SK-N-SH (cell line): ENCODE measurements at regions not wholly inside any gene's neighbourhood (a gene's known extent, or its start where the extent isn't known, plus 50 kb on each side); places are given as distances from the start of the nearest gene placed in this dataset.

Source experiments
- CTCF ChIA-PET: fragments of 300-600, 350-600 bp; formaldehyde crosslinking; extraction: SDS; loops from one replicate; lab custom pipeline; 2021; lab: Yijun Ruan, JAX
- POLR2A ChIA-PET: fragments of 350-600 bp; sonication (Branson Sonifier 250); formaldehyde crosslinking; extraction: SDS; loops from one replicate; lab custom pipeline; 2020; ENCODE audit warnings: antibody characterized with exemption, inconsistent platforms; lab: Yijun Ruan, JAX
- DNase-seq: peaks from one replicate; pipeline ENCODE4 v3.0.0; 2012
- H2AFZ ChIP-seq: fragments of 200-600 bp; sonication (generic); 2 replicates; pipeline ENCODE4 v1.8.1; 2016; ENCODE audit warnings: antibody characterized with exemption, mild to moderate bottlenecking, low read depth
- H3F3A ChIP-seq: fragments of 200-600 bp; sonication (generic); replicated peaks from 2 replicates; pipeline ENCODE3; 2016; ENCODE audit warnings: antibody characterized with exemption, mild to moderate bottlenecking; ENCODE audit not compliant: insufficient read depth
- H3K27ac ChIP-seq, 2 experiments: fragments of 200-500 bp in 1 of 2; fragments of 200-600 bp in 1 of 2; sonication (Bioruptor generic) in 1 of 2; sonication (generic), shearing (Covaris generic) in 1 of 2; 2 replicates each; pipeline versions ENCODE4 v1.5.1 to v1.6.1; 2014 to 2016; ENCODE audit warnings: low read depth in 2 of 2, inconsistent platforms in 1 of 2, low read length in 1 of 2, mild to moderate bottlenecking in 1 of 2, mixed read lengths in 1 of 2
- H3K27me3 ChIP-seq: fragments of 200-600 bp; sonication (generic), shearing (Covaris generic); 2 replicates; pipeline ENCODE4 v1.6.1; 2016; ENCODE audit warnings: mixed run types; ENCODE audit not compliant: insufficient read depth
- H3K36me3 ChIP-seq, 2 experiments: fragments of 200-500 bp in 1 of 2; fragments of 200-600 bp in 1 of 2; sonication (Bioruptor generic) in 1 of 2; sonication (generic) in 1 of 2; replicated peaks in 1 of 2; 2 replicates each; pipeline versions ENCODE3 to v1.5.1; 2014 to 2016; ENCODE audit warnings: low read length in 1 of 2, mild to moderate bottlenecking in 1 of 2; ENCODE audit not compliant: insufficient read depth in 2 of 2, control insufficient read depth in 1 of 2
- H3K4me1 ChIP-seq, 2 experiments: fragments of 200-500 bp in 1 of 2; fragments of 200-600 bp in 1 of 2; sonication (Bioruptor generic) in 1 of 2; sonication (generic), shearing (Covaris generic) in 1 of 2; 2 replicates each; pipeline versions ENCODE4 v1.5.1 to v1.6.1; 2014 to 2016; ENCODE audit warnings: low read depth in 1 of 2, low read length in 1 of 2, mixed run types in 1 of 2; ENCODE audit not compliant: insufficient read depth in 2 of 2, control insufficient read depth in 1 of 2
- H3K4me2 ChIP-seq: fragments of 200-600 bp; sonication (generic), shearing (Covaris generic); 2 replicates; pipeline ENCODE4 v1.6.1; 2017; ENCODE audit warnings: mixed run types
- H3K4me3 ChIP-seq, 2 experiments: fragments of 200-500 bp in 1 of 2; fragments of 200-600 bp in 1 of 2; sonication (Bioruptor generic) in 1 of 2; sonication (generic), shearing (Covaris generic) in 1 of 2; 2 replicates each; pipeline versions ENCODE4 v1.5.1 to v1.8.1; 2014 to 2016; ENCODE audit warnings: low read depth in 2 of 2, inconsistent platforms in 1 of 2, low read length in 1 of 2, mild to moderate bottlenecking in 1 of 2, mixed read lengths in 1 of 2, moderate library complexity in 1 of 2
- H3K79me2 ChIP-seq: fragments of 200-600 bp; sonication (generic); 2 replicates; pipeline ENCODE4 v1.8.1; 2017; ENCODE audit warnings: mild to moderate bottlenecking; ENCODE audit not compliant: insufficient read depth
- H3K9ac ChIP-seq: fragments of 200-600 bp; sonication (generic); 2 replicates; pipeline ENCODE4 v1.6.1; 2017; ENCODE audit warnings: mixed run types
- H3K9me2 ChIP-seq: fragments of 200-600 bp; sonication (generic); 2 replicates; pipeline ENCODE4 v1.6.1; 2017; ENCODE audit warnings: mixed run types
- H3K9me3 ChIP-seq: fragments of 200-600 bp; sonication (generic); 2 replicates; pipeline ENCODE4 v1.6.1; 2017; ENCODE audit warnings: mixed run types, mild to moderate bottlenecking, moderate library complexity
- H4K20me1 ChIP-seq: fragments of 200-600 bp; sonication (generic); 2 replicates; pipeline ENCODE4 v1.6.1; 2017; ENCODE audit warnings: mild to moderate bottlenecking, mixed run types; ENCODE audit not compliant: insufficient read depth
- CHD2 ChIP-seq: fragments of 150-350 bp; IDR thresholded peaks from 2 replicates; pipeline ENCODE4 v1.6.1; 2018; ENCODE audit warnings: low read length; ENCODE audit not compliant: partially characterized antibody
- ELF1 ChIP-seq: IDR thresholded peaks from 2 replicates; pipeline ENCODE4 v1.4.0; 2012
- EZH2phosphoT487 ChIP-seq: fragments of 200-600 bp; sonication (generic); IDR thresholded peaks from 2 replicates; pipeline ENCODE4 v1.6.1; 2017; ENCODE audit warnings: low read depth, mixed run types, mild to moderate bottlenecking, antibody characterized with exemption, moderate library complexity, borderline replicate concordance
- FOXJ3 ChIP-seq: sonication (generic); formaldehyde crosslinking; IDR thresholded peaks from 2 replicates; pipeline ENCODE4 v1.5.1; 2020; ENCODE audit warnings: mild to moderate bottlenecking, missing genetic modification reagents
- GABPA ChIP-seq: IDR thresholded peaks from 2 replicates; pipeline ENCODE4 v1.4.0; 2012; ENCODE audit warnings: low read depth, mild to moderate bottlenecking
- GATA2 ChIP-seq: sonication (generic); formaldehyde crosslinking; IDR thresholded peaks from 2 replicates; pipeline ENCODE4 v1.5.0; 2020; ENCODE audit warnings: mild to moderate bottlenecking, missing genetic modification reagents
- JUND ChIP-seq: IDR thresholded peaks from 2 replicates; pipeline ENCODE4 v1.4.0; 2012
- MEF2A ChIP-seq: IDR thresholded peaks from 2 replicates; pipeline ENCODE4 v1.4.0; 2012; ENCODE audit warnings: low read depth, borderline replicate concordance
- MXI1 ChIP-seq: IDR thresholded peaks from 2 replicates; pipeline ENCODE4 v1.6.1; 2012; ENCODE audit warnings: mild to moderate bottlenecking, low read depth, low read length, improper control_type of control experiment
- NFIC ChIP-seq: IDR thresholded peaks from 2 replicates; pipeline ENCODE4 v1.4.0; 2012; ENCODE audit warnings: borderline replicate concordance
- NRF1 ChIP-seq: IDR thresholded peaks from 2 replicates; pipeline ENCODE4 v1.6.1; 2012; ENCODE audit warnings: low read depth, mild to moderate bottlenecking, low read length
- POLR2AphosphoS5 ChIP-seq: IDR thresholded peaks from 2 replicates; pipeline ENCODE4 v1.6.1; 2012; ENCODE audit warnings: low read depth, low read length
- RAD21 ChIP-seq: IDR thresholded peaks from 2 replicates; pipeline ENCODE4 v1.6.1; 2012; ENCODE audit warnings: mild to moderate bottlenecking, low read length
- RCOR1 ChIP-seq: fragments of 150-350 bp; IDR thresholded peaks from 2 replicates; pipeline ENCODE4 v1.6.1; 2017; ENCODE audit warnings: antibody characterized with exemption, low read length
- RXRA ChIP-seq: IDR thresholded peaks from 2 replicates; pipeline ENCODE4 v1.4.0; 2012; ENCODE audit warnings: low read depth, mild to moderate bottlenecking, borderline replicate concordance
- SIN3A ChIP-seq: IDR thresholded peaks from 2 replicates; pipeline ENCODE4 v1.6.1; 2012; ENCODE audit warnings: low read depth, mild to moderate bottlenecking, low read length, moderate library complexity, borderline replicate concordance
- SMC3 ChIP-seq: IDR thresholded peaks from 2 replicates; pipeline ENCODE4 v1.6.1; 2012; ENCODE audit warnings: low read depth, low read length, improper control_type of control experiment
- TAF1 ChIP-seq: IDR thresholded peaks from 2 replicates; pipeline ENCODE4 v1.6.1; 2012; ENCODE audit warnings: low read depth, mild to moderate bottlenecking, low read length, moderate library complexity, borderline replicate concordance
- WGBS: methylation state at CpG from one replicate; pipeline ENCODE4 v1.1.6; 2017; ENCODE audit warnings: low lambda C conversion rate; 5-methylcytosine and 5-hydroxymethylcytosine counted together
- TF ChIP-seq, protein P1 (sequence below): IDR thresholded peaks from 2 replicates; pipeline ENCODE4; 2012
- TF ChIP-seq, protein P2 (sequence below): fragments of 200-600 bp; sonication (generic); IDR thresholded peaks from 2 replicates; pipeline ENCODE4 v1.6.1; 2017; ENCODE audit warnings: antibody characterized with exemption, mild to moderate bottlenecking, moderate library complexity

DNA sequence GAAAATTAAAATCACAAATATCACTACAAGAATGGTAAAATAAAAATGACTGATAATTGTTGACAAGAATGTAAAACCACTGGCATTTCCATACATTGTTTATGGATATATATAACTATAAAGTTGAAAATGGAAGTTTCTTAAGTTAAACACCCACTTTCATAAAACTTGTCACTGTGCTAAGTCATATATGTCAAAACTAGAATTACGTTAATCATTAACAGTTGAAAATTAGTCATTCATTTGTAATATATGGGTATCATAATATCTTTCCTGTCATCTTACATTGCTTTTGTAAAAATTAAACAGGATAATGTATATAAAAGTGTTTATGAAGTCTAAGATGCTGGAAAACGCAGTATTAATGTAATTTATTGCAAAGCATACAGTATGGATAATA is 1398.6 kb upstream of the ALCAM start:
- CTCF ChIA-PET = no interaction called here
- Histone ChIP-seq H3F3A (no peaks in the 10 kb centered on the region), H3K4me2 (no peak overlapping the region), H3K27ac (no peak overlapping the region), H3K27me3 (no peaks in the 10 kb centered on the region), H3K79me2 (no peaks in the 10 kb centered on the region), H3K9me3 (no peaks in the 10 kb centered on the region), H4K20me1 (no peaks in the 10 kb centered on the region), H3K9me2 (no peaks in the 10 kb centered on the region), H2AFZ (no peak overlapping the region)
- POLR2A ChIA-PET = interaction anchor here (0.6 kb wide), 1 partner anchor 1921 kb away, joined by 3 read pairs; no protein-coding TSS in a partner anchor
- DNase-seq = no peak
- WGBS = 79% methylated on average over 2 of the region's 2 CpGs
- TF ChIP-seq RAD21 = no peak
- no peak for TF ChIP-seq SMC3
- TF ChIP-seq CHD2 = no peak
- TF ChIP-seq RXRA = no peak
- no peak for TF ChIP-seq MXI1
- no peak for TF ChIP-seq NFIC
- no peak for TF ChIP-seq NRF1
- TF ChIP-seq, protein P1, sequence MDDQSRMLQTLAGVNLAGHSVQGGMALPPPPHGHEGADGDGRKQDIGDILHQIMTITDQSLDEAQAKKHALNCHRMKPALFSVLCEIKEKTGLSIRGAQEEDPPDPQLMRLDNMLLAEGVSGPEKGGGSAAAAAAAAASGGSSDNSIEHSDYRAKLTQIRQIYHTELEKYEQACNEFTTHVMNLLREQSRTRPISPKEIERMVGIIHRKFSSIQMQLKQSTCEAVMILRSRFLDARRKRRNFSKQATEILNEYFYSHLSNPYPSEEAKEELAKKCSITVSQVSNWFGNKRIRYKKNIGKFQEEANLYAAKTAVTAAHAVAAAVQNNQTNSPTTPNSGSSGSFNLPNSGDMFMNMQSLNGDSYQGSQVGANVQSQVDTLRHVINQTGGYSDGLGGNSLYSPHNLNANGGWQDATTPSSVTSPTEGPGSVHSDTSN = no peak
- no peak for TF ChIP-seq GATA2 (CRISPR knock-in tag)
- no peak for TF ChIP-seq JUND
- no peak for TF ChIP-seq FOXJ3 (CRISPR knock-in tag)
- TF ChIP-seq RCOR1 = no peak
- TF ChIP-seq, protein P2, sequence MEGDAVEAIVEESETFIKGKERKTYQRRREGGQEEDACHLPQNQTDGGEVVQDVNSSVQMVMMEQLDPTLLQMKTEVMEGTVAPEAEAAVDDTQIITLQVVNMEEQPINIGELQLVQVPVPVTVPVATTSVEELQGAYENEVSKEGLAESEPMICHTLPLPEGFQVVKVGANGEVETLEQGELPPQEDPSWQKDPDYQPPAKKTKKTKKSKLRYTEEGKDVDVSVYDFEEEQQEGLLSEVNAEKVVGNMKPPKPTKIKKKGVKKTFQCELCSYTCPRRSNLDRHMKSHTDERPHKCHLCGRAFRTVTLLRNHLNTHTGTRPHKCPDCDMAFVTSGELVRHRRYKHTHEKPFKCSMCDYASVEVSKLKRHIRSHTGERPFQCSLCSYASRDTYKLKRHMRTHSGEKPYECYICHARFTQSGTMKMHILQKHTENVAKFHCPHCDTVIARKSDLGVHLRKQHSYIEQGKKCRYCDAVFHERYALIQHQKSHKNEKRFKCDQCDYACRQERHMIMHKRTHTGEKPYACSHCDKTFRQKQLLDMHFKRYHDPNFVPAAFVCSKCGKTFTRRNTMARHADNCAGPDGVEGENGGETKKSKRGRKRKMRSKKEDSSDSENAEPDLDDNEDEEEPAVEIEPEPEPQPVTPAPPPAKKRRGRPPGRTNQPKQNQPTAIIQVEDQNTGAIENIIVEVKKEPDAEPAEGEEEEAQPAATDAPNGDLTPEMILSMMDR = no peak
- TF ChIP-seq GABPA = no peak
- TF ChIP-seq MEF2A = no peak
- no peak for TF ChIP-seq POLR2AphosphoS5
- no peak for TF ChIP-seq SIN3A
- TF ChIP-seq TAF1 = no peak
- no peak for TF ChIP-seq EZH2phosphoT487
- no peak for TF ChIP-seq ELF1
- TF ChIP-seq, all 33 proteins: peak for 0
- H3K9ac ChIP-seq = no peak overlapping the region
- H3K4me1 ChIP-seq = no peaks in the 10 kb centered on the region; a peak in 1 of 4 replicates
- no peaks in the 10 kb centered on the region for H3K36me3 ChIP-seq
- no peak overlapping the region for H3K4me3 ChIP-seq
